GM19463 (cell line): ENCODE measurements at regions not wholly inside any gene's neighbourhood (a gene's known extent, or its start where the extent isn't known, plus 50 kb on each side); places are given as distances from the start of the nearest gene placed in this dataset.
"Not testable (repeated sequence)": the region's sequence is repeated elsewhere in the genome, so short reads cannot be mapped to it uniquely, and the experiment has no call there.

Experiments used
- ATAC-seq: cut with Tn5 transposase; IDR thresholded peaks from one replicate; pipeline ENCODE4 v1.9.1; 2021; ENCODE audit warnings: mild to moderate bottlenecking, moderate library complexity; ENCODE audit not compliant: unreplicated experiment

- ATAC-seq = peak; percentile 83
Observed at GRCh38 chr20:23142162-23143050, 56.3 kb upstream of the CD93 start.

GRCh38 chr20:23141450-23142161 lies 55.5 kb upstream of the CD93 start:
- no peak for ATAC-seq

DNA sequence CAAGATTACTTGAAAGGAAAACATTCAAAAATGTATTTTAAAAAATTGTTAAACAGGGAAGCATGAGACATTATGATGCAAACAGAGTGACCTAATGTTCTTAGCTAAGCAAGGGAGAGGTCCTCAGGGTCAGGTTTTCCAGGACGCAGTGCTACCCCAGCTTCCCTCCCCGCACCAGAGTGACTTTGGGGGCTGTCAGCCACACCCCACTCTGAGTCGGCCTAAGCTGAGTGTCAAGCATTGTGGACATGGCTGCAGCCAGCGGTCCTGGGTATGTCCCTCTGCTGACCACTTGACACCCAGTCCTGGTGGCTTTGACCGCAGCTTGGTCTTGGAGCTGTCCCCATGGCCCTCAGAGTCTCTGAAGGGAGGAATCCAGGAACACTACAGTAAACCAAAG lies 54.9 kb upstream of the CD93 start:
- no peak for ATAC-seq

GRCh38 chr20:23139984-23140383 lies 53.9 kb upstream of the CD93 start:
- ATAC-seq = not testable (repeated sequence)

DNA sequence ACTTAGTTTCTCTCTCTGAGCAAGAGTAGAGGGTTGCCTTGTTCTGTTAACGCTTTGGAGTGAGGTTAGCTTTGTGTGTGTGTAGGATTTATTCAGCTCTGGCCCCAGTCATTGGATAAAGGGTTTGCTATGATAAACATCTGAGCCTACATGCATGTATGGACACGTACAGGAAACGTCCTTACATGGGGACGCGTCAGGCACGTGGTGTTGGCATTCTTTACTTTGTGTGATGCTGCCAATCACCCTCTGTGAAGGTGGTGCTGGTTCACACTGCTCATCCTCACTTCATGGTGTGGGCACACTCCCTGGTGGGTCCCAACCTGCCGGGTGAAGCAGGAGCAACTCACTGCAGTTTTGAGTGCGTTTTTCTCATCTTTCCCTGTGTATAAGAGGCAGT lies 53.4 kb upstream of the CD93 start:
- ATAC-seq = no peak

GRCh38 chr20:23138682-23139081 lies 52.6 kb upstream of the CD93 start:
- no peak for ATAC-seq

DNA sequence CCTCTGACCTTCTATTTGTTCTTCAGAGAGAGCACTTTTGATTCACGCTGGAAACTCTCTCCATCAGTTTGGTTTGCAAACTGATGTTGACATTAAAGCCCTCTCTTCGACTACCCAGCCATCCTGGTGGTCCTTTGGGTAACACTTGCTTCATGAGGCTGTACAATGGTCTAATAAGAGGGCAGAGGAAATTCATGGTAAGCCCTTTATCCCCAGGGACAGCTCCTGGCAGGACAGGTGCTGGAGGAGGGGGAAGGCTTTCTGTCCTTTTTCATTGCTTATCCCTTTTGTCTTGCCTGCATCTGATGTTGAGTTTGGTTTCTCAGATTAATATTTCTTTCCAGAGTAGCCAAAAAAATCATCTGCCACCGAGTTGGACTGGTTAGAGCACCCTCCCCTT lies 52.1 kb upstream of the CD93 start:
- no peak for ATAC-seq

DNA sequence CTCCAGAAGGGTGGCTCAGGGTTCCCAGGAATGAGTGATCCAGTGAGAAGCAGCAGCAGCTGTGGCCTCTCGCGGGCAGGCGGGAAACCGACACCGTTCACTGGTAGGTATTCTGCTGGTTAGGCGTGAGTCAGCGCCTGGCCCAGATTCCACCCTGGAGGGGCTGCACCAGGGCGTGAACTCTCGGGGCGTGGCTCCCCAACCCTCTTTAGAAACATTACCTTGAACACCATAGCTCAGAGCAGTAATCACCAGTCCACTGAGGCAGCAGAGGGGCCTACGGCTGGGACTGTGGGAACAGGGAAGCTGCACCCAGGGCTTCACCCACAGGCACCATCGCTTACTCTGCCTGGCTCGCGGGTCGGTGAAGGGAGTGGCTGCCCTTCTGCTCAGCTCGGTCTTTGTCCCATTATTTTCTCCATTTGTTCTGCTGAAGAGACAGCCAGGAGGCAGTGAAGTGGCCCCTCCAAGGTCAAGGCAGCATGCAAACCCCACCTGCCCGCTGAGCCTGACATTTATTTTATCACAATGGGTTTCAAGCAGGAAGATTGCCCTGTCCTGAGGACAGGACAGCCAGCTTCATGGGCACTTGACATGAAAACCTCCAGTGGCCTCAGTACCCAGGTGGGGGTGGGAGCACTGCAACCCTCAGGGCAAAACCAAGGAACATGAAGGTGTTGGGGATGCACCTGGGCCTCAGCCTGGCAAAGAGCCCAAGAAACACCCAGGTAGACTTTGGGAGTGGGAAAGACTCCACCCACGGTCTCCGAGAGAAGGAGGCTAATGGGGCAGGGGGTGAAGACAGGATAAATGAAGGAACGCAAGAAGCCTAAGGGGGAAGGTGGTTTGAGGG lies 51.0 kb upstream of the CD93 start:
- ATAC-seq = no peak

DNA sequence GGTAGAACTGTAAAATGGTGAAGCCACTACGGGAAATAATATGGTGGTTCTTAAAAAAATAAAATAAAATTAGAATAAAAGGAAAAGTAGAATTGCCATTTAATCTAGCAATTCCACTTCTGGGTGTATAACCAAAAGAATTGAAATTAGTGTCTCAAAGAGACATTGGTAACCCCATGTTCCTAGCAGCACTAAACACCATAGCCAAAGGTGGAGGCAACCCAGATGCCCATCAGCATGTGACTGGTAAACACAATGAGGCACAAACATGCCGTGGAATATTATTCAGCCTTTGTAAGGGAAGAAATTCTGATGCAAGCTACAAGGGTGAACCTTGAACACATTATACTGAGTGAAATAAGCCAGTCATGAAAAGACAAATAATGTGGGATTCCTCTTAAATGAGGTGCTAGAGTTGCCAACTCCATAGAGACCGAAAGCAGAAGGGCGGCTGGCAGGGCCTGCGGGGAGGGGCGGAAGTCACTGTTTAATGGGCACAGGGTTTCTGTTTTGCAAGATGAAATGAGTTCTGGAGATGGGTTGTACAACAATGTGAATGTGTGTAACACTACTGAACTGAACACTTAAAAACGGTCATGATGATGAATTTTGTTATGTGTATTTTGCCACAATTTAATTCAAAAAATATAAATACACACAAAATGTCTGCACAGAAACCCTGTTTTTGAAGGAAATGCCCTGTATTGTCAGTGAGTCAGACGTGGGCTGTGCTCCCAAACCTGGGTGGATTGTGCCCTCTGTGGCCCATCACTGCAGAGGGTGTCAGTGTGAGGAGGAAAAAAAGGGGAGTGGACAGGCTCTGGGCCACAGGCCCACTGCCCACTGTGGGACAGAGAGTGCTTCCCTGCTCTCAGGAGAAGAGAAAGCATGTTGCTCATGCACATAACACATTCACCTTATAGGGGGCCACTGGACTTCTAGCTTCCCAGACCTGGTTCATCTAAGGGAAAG lies 49.6 kb upstream of the CD93 start:
- no peak for ATAC-seq
